ENCODE measurements at regions not wholly inside any gene's neighbourhood (a gene's known extent, or its start where the extent isn't known, plus 50 kb on each side); places are given as distances from the start of the nearest gene placed in this dataset.
"Not testable (repeated sequence)": the region's sequence is repeated elsewhere in the genome, so short reads cannot be mapped to it uniquely, and the experiment has no call there.

DNA sequence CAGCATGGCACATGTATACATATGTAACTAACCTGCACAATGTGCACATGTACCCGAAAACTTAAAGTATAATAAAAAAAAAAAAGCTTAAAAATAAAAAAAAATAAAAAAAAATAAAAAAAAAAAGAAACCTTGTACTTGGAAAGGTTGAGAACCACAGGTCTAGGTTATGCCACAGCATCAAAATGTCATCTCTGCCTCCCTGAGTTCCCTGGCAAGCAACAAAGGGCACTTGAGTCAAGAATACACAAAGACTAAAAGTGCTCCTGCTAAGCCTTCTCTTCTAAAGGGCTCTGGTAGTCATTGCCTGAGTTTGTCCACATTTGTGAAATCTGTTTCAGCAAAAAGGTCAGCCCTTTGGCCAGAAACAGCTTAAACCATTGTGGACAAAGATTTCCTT is 395.8 kb upstream of the CCDC54 start:
- Histone ChIP-seq H3K36me3 (no peaks in the 10 kb centered on the region), H3K4me1 (ENCODE audit: control insufficient read depth in 1 of 2, insufficient read depth in 1 of 2, low read depth in 1 of 2, low read length in 1 of 2) (no peaks in the 10 kb centered on the region), H3K27me3 (no peaks in the 10 kb centered on the region), H3K9me3 (no peaks in the 10 kb centered on the region), H3K27ac (no peak overlapping the region), H3K4me3 (ENCODE audit: low read depth in 1 of 2, low read length in 1 of 2) (no peak overlapping the region)
- TF ChIP-seq, protein P1, sequence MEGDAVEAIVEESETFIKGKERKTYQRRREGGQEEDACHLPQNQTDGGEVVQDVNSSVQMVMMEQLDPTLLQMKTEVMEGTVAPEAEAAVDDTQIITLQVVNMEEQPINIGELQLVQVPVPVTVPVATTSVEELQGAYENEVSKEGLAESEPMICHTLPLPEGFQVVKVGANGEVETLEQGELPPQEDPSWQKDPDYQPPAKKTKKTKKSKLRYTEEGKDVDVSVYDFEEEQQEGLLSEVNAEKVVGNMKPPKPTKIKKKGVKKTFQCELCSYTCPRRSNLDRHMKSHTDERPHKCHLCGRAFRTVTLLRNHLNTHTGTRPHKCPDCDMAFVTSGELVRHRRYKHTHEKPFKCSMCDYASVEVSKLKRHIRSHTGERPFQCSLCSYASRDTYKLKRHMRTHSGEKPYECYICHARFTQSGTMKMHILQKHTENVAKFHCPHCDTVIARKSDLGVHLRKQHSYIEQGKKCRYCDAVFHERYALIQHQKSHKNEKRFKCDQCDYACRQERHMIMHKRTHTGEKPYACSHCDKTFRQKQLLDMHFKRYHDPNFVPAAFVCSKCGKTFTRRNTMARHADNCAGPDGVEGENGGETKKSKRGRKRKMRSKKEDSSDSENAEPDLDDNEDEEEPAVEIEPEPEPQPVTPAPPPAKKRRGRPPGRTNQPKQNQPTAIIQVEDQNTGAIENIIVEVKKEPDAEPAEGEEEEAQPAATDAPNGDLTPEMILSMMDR (IDR thresholded peaks at IDR 0.05): no peak

DNA sequence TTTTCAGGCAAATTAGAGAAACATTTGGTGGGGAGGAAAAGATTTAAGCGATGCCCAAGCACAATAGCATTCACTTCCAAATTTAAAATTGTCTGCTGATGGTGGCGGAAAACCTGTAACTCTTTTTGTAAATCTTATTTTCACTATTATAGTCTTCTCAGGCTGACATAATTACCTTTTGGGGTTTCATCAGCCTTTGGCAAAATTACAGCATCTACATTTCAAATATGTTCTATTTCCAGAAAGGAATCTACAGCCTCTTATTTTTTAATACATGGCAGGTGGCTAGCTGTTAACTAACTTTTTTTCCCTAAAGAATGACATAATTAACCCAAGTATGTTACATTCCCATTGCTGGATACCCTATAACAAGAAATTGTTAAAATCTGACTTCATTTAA is 391.5 kb upstream of the CCDC54 start:
- Histone ChIP-seq H3K36me3 (no peaks in the 10 kb centered on the region), H3K4me1 (ENCODE audit: control insufficient read depth in 1 of 2, insufficient read depth in 1 of 2, low read depth in 1 of 2, low read length in 1 of 2) (no peaks in the 10 kb centered on the region), H3K9me3 (no peaks in the 10 kb centered on the region), H3K27ac (no peak overlapping the region), H3K27me3 (no peaks in the 10 kb centered on the region), H3K4me3 (ENCODE audit: low read depth in 1 of 2, low read length in 1 of 2) (no peak overlapping the region)
- TF ChIP-seq, protein P1 (IDR thresholded peaks at IDR 0.05): no peak

DNA sequence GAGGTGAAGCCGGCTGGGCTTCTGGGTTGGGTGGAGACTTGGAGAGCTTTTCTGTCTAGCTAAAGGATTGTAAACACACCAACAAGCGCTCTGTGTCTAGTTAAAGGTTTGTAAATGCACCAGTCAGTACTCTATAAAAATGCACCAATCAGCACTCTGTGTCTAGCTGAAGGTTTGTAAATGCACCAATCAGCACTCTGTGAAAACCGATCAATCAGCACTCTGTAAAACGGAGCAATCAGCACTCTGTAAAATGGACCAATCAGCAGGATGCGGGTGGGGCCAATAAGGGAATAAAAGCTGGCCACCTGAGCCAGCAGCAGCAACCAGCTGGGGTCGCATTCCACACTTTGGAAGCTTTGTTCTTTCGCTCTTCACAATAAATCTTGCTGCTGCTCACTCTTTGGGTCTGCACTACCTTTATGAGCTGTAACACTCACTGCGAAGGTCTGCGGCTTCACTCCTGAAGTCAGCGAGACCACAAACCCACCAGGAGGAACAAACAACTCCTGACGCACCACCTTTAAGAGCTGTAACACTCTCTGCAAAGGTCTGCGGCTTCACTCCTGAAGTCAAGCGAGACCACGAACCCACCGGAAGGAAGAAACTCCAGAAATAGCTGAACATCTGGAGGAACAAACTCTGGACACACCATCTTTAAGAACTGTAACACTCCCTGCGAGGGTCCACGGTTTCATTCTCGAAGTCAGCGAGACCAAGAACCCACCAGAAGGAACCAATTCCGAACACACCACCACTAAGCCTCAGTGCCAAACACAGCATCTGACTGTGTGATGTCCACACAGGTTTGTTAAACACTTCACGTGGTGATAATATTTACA is 378.2 kb upstream of the CCDC54 start:
- not testable (repeated sequence) for H3K4me1 ChIP-seq (ENCODE audit: control insufficient read depth in 1 of 2, insufficient read depth in 1 of 2, low read depth in 1 of 2, low read length in 1 of 2); H3K36me3 ChIP-seq; H3K27ac ChIP-seq; H3K27me3 ChIP-seq; H3K4me3 ChIP-seq (ENCODE audit: low read depth in 1 of 2, low read length in 1 of 2); H3K9me3 ChIP-seq

DNA sequence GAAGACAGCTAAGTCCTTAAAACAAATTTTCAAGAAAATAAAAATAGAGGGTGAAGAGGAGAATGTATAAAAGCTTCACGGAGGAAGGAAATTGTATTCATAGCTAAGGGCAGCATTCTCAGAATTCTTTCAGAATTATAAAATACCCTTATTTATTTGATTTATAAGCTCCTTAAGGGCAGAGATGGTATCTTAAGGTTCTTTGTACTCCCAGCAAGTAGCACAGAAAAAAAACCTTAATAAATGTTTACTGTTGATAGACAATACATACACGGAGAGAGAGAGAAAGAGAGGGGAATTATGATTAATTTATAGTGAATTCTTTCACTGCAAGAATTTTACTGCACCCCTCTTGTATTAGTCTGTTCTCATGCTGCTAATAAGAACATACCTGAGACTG is 375.6 kb upstream of the CCDC54 start:
- Histone ChIP-seq H3K4me3 (ENCODE audit: low read depth in 1 of 2, low read length in 1 of 2) (no peak overlapping the region), H3K27ac (no peak overlapping the region), H3K4me1 (ENCODE audit: control insufficient read depth in 1 of 2, insufficient read depth in 1 of 2, low read depth in 1 of 2, low read length in 1 of 2) (no peaks in the 10 kb centered on the region), H3K9me3 (no peaks in the 10 kb centered on the region), H3K36me3 (no peaks in the 10 kb centered on the region), H3K27me3 (no peaks in the 10 kb centered on the region)
- TF ChIP-seq, protein P1 (IDR thresholded peaks at IDR 0.05): no peak

DNA sequence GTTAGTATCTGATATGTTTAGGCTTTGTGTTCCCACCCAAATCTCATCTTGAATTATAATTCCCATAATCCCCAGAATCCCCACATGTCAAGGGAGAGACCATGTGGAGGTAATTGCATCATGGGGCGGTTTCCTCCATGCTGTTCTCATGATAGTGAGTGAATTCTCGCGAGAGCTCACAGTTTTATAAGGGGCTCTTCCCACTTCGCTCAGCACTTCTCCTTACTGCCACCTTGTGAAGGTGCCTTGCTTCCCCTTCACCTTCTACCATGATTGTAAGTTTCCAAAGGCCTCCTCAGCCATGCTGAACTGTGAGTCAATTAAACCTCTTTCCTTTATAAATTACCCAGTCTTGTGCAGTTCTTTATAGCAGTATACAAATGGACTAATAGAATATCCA is 371.9 kb upstream of the CCDC54 start:
- H3K4me3 ChIP-seq (ENCODE audit: low read depth in 1 of 2, low read length in 1 of 2); H3K4me1 ChIP-seq (ENCODE audit: control insufficient read depth in 1 of 2, insufficient read depth in 1 of 2, low read depth in 1 of 2, low read length in 1 of 2); H3K27me3 ChIP-seq; H3K36me3 ChIP-seq; H3K9me3 ChIP-seq; H3K27ac ChIP-seq: not testable (repeated sequence)

DNA sequence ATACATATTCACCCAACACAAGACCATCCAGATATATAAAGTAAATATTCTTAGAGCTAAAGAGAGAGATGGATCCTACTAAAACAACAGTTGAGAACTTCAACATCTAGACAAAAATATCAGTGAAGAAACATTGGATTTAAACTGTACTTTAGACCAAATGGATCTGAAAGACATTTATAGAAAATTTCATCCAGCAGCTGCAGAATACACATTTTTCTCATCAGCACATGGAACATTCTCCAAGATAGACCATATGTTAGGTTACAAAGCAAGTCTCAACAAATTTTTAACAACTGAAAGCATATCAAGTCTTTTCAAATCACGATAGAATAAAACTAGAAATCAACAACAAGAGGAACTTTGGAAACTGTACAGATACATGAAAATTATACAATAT is 369.0 kb upstream of the CCDC54 start:
- no peaks in the 10 kb centered on the region for H3K9me3 ChIP-seq
- TF ChIP-seq, protein P1 (IDR thresholded peaks at IDR 0.05): no peak
- H3K4me3 ChIP-seq (ENCODE audit: low read depth in 1 of 2, low read length in 1 of 2): no peak overlapping the region
- H3K36me3 ChIP-seq: no peaks in the 10 kb centered on the region
- no peaks in the 10 kb centered on the region for H3K4me1 ChIP-seq (ENCODE audit: control insufficient read depth in 1 of 2, insufficient read depth in 1 of 2, low read depth in 1 of 2, low read length in 1 of 2)
- H3K27ac ChIP-seq: no peak overlapping the region
- H3K27me3 ChIP-seq: no peaks in the 10 kb centered on the region

Data from neutrophil (primary cell).